GM19395 (cell line): ENCODE measurements at regions not wholly inside any gene's neighbourhood (a gene's known extent, or its start where the extent isn't known, plus 50 kb on each side); places are given as distances from the start of the nearest gene placed in this dataset.

Source experiments
- ATAC-seq: cut with Tn5 transposase; IDR thresholded peaks from one replicate; pipeline ENCODE4 v1.9.1; 2021; ENCODE audit warnings: mild to moderate bottlenecking, moderate library complexity; ENCODE audit not compliant: unreplicated experiment

GRCh38 chr10:131646551-131647525 lies 254.0 kb upstream of the PPP2R2D start:
- no peak for ATAC-seq

- no peak for ATAC-seq
These were observed 253.0 kb upstream of the PPP2R2D start for GRCh38 chr10:131647789-131648188.

- ATAC-seq, result no peak
These were observed 252.3 kb upstream of the PPP2R2D start for GRCh38 chr10:131648386-131649020.

DNA sequence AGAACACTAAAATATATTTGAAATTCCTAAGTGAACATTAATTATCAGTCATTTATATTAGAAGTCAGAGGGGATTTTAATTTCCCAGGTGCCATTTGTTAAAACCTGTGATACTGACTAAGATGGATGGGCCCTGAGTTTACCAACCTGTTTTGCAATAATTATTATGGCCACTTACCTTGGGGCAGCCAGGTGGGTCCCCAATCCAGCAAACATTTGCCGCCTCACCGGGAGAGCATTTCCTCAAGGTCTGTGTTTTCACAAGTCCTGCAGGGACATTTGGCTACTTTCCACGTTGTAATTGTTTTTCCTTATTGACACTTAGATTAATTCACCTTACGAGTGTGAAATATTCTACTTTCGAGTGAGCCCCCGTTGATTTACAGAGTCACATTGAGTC lies 251.2 kb upstream of the PPP2R2D start:
- ATAC-seq, result no peak

DNA sequence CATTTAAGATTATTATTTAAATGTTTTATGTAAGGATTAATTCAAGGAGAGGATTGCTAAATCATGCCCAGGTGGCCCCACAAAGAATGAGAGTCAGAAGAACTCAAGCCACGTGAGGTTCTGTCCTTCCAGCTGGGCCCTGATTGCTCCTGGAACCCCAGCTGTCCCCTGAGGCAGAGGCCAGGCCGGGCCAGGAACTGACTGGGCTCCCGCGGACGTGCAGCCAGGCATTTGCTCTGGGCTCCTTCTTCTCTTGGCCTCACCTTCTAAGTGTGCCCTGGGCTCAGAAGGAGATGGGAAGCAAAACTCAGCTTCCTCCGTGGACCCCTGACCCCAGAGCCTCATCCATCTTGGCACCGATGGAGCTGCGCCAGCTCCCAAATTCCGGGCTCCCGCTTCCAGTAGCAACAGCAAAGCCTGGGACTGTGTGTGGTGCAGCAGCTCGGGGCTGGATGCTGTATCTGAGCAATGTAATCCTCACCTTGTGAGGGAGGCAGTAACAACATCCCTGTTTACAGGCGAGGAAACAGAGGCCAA lies 250.6 kb upstream of the PPP2R2D start:
- ATAC-seq, result no peak

DNA sequence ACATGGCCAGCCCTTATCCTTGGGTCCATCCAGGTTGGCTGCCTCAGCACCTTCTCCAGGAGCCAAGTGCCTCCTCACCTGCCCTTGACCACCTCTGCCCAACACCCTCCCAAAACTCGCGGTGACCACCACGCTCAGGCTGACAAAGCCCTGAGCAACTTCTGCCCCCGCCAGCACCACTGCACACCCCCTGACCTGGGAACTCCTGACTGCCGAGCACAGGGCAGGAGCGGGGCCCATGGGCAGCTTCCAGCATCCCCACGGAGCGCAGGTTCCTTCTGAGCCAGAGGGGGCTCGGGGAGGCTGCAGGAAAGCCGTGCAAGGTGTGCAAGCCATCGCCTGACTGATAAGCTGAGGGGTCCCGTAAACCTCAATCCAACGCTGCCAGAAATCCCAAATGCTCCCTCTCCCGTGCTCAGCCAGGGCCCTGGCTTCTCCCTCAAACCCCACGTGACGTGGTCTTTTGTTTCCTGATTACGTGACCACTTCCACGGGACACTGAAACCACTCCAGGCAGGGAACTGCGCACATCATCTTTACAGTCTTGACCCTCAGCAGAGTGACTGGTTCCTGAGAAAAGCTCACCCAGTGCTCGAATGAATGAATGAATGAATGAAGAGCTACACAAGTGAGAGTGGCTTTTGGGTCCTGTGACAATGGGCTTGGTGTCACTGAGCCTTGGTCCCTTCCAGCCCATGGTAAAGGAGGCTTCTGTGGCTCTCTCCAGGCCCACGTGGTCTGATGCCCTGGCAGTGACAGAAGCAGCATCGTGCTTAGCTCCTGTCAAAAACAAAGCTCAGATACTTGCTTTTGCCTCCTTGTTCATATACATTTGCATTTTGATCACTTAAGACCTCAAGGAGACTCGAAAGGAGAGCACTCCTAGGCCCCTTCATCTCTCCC lies 249.8 kb upstream of the PPP2R2D start:
- no peak for ATAC-seq

DNA sequence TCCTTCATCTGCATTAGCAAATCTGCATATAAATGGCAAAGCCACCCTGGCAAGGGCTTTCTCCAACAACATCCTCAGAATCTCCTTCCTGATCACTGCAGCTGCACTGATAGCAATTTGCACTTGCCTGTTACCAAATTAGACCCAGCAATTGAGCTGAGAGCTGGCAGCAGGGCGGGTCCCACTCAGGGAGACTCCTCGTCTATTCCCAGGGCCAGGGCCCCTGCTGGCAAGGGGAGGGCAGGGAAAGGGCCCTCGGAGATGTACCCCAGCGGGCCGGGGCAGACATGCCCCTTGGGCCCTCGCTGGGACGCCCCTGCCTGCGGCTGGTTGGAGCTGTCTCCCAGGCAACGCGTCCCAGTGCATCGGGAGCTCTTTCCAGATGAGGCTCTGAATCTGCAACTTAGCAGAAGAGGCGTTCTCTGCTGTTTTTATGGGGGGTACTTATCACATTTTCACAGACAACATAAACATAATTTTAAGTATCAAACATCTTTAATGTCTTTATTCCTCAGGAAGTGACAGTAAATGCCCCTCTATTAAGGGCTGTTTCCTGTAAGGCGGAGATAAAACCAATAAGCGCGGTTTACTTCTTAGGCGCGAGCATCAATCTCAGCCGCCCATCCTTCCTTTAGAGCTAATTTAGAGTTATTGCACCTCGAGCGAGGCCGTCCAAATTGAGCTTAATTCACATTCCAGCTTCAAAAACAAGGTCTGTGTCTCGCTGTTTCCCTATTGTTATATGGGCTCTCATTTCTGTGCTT lies 249.0 kb upstream of the PPP2R2D start:
- ATAC-seq, result no peak

GRCh38 chr10:131652438-131653139 lies 248.2 kb upstream of the PPP2R2D start:
- ATAC-seq, result no peak

- no peak for ATAC-seq
These were observed 247.7 kb upstream of the PPP2R2D start for GRCh38 chr10:131653140-131653539.

DNA sequence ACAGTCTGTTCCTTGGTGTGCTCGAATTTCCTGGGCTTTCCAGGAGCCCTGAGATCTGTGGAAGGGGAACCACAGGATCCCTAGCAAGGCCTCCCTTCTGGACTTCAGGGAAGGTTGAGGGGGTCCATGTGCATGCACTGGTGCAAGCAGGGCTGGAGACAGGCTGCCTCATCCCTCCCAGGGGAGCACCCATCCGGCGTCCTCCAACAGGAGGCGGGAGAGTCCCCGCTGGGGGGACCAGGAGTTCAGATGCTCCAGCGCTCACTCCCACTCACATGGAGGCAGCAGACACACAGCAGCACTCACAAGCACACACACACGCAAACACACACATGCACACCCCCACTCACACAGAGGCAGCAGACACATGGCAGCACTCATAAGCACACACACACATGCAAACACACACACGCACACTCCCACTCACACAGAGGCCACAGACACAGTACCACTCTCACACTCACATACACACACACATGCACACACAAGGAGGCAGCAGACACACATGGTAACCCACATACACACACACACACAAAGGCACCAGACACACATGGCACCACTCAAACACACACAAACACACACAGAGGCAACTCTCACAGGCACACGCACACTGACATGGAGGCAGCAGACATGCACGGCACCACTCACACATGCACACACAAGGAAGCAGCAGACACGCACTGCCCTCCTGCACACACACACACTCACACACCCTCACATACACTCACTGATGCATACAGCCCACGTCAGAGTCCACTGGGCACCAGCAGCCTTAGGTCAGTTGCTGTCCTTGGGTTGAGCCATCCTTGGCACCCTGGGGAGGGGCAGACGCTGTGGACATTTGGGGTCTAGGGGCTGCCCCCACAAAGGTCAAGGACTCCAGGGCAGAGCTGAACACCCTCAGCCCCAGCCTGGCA lies 247.0 kb upstream of the PPP2R2D start:
- ATAC-seq, result no peak

DNA sequence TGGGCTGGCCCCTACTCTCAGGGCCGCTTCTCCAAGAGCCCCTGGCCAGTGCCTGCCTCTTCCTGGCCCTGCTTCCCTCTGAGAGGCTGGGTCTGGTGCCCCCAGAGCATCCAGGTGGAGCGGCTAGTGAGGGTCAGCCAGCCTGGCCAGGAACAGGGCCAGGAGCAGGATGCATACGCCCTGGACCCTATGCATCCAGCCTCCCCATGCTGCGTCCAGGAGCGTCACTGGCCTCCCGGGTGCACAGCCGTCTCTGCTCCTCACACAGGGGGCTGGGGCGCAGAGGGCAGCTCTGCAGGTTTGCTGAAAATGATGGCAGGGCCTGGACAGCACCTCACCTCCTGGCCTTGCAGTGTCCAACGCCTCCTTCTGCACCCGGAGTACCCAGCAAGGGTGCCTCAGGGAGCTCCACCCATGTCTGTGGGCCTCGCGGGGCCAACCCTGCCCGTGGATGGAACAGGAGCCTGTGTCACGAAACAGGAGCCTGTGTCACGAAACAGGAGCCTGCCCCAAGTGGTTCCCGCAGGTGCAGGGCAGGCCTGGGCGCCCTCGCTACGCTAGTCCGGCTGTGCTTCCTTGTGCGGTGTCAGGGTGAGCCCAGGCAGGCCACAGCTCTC lies 246.2 kb upstream of the PPP2R2D start:
- no peak for ATAC-seq

- ATAC-seq, result no peak
These were observed 245.5 kb upstream of the PPP2R2D start for GRCh38 chr10:131655101-131655849.

GRCh38 chr10:131656009-131656408 lies 244.8 kb upstream of the PPP2R2D start:
- no peak for ATAC-seq

- ATAC-seq, result no peak
These were observed 244.4 kb upstream of the PPP2R2D start for GRCh38 chr10:131656431-131656841.

- ATAC-seq, result no peak
These were observed 243.4 kb upstream of the PPP2R2D start for GRCh38 chr10:131657318-131657984.

GRCh38 chr10:131657985-131658330 lies 242.8 kb upstream of the PPP2R2D start:
- no peak for ATAC-seq
